ENCODE measurements at regions not wholly inside any gene's neighbourhood (a gene's known extent, or its start where the extent isn't known, plus 50 kb on each side); places are given as distances from the start of the nearest gene placed in this dataset.
"Not testable (repeated sequence)": the region's sequence is repeated elsewhere in the genome, so short reads cannot be mapped to it uniquely, and the experiment has no call there.

- no peaks in the 10 kb centered on the region for H3K79me2 ChIP-seq (ENCODE audit: low read length)
- no peaks in the 10 kb centered on the region for H3K4me1 ChIP-seq (ENCODE audit: low read length)
- no peaks in the 10 kb centered on the region for H4K20me1 ChIP-seq (ENCODE audit: insufficient read depth, low read length)
- no peak for TF ChIP-seq CTCF (IDR thresholded peaks at IDR 0.05; ENCODE audit: low read depth, low read length)
- no peak for TF ChIP-seq EZH2phosphoT487 (IDR thresholded peaks at IDR 0.05; ENCODE audit: low read depth)
- no peak overlapping the region for H3K4me3 ChIP-seq (ENCODE audit: low read length)
- no peak overlapping the region for H3K9ac ChIP-seq (ENCODE audit: low read length)
- H2AFZ ChIP-seq (ENCODE audit: low read depth, low read length), result no peak overlapping the region
- H3K9me3 ChIP-seq (ENCODE audit: insufficient read depth, low read length), result no peaks in the 10 kb centered on the region
- no peaks in the 10 kb centered on the region for H3K36me3 ChIP-seq (replicated peaks; ENCODE audit: low read depth, low read length)
- H3K27ac ChIP-seq (ENCODE audit: low read length), result no peak overlapping the region
- no peak overlapping the region for H3K4me2 ChIP-seq (ENCODE audit: low read length)
- no peaks in the 10 kb centered on the region for H3K27me3 ChIP-seq (ENCODE audit: low read depth, low read length)
These were observed 559.8 kb downstream of the HINT1 start for GRCh38 chr5:130605234-130605633.

GRCh38 chr5:130596647-130597046, 568.4 kb downstream of the HINT1 start:
- H3K9ac ChIP-seq (ENCODE audit: low read length); H3K4me3 ChIP-seq (ENCODE audit: low read length); H3K27me3 ChIP-seq (ENCODE audit: low read depth, low read length); H3K36me3 ChIP-seq (replicated peaks; ENCODE audit: low read depth, low read length); H3K9me3 ChIP-seq (ENCODE audit: insufficient read depth, low read length); H3K4me1 ChIP-seq (ENCODE audit: low read length); H2AFZ ChIP-seq (ENCODE audit: low read depth, low read length); H3K79me2 ChIP-seq (ENCODE audit: low read length); H3K4me2 ChIP-seq (ENCODE audit: low read length); H3K27ac ChIP-seq (ENCODE audit: low read length); H4K20me1 ChIP-seq (ENCODE audit: insufficient read depth, low read length): not testable (repeated sequence)

- H3K27me3 ChIP-seq (ENCODE audit: low read depth, low read length), result no peaks in the 10 kb centered on the region
- TF ChIP-seq CTCF (IDR thresholded peaks at IDR 0.05; ENCODE audit: low read depth, low read length) (no peak), EZH2phosphoT487 (IDR thresholded peaks at IDR 0.05; ENCODE audit: low read depth) (no peak)
- H3K4me2 ChIP-seq (ENCODE audit: low read length), result no peak overlapping the region
- no peaks in the 10 kb centered on the region for H3K4me1 ChIP-seq (ENCODE audit: low read length)
- no peak overlapping the region for H3K9ac ChIP-seq (ENCODE audit: low read length)
- no peaks in the 10 kb centered on the region for H4K20me1 ChIP-seq (ENCODE audit: insufficient read depth, low read length)
- no peaks in the 10 kb centered on the region for H3K79me2 ChIP-seq (ENCODE audit: low read length)
- H3K36me3 ChIP-seq (replicated peaks; ENCODE audit: low read depth, low read length), result no peaks in the 10 kb centered on the region
- H3K4me3 ChIP-seq (ENCODE audit: low read length), result no peak overlapping the region
- no peak overlapping the region for H3K27ac ChIP-seq (ENCODE audit: low read length)
- H2AFZ ChIP-seq (ENCODE audit: low read depth, low read length), result no peak overlapping the region
- no peaks in the 10 kb centered on the region for H3K9me3 ChIP-seq (ENCODE audit: insufficient read depth, low read length)
These were observed 584.8 kb downstream of the HINT1 start for GRCh38 chr5:130580264-130580663.

GRCh38 chr5:130578354-130578753, 586.7 kb downstream of the HINT1 start:
- H3K9me3 ChIP-seq (ENCODE audit: insufficient read depth, low read length), result no peaks in the 10 kb centered on the region
- H3K79me2 ChIP-seq (ENCODE audit: low read length), result no peaks in the 10 kb centered on the region
- no peak overlapping the region for H3K4me2 ChIP-seq (ENCODE audit: low read length)
- no peaks in the 10 kb centered on the region for H3K27me3 ChIP-seq (ENCODE audit: low read depth, low read length)
- TF ChIP-seq CTCF (IDR thresholded peaks at IDR 0.05; ENCODE audit: low read depth, low read length) (no peak), EZH2phosphoT487 (IDR thresholded peaks at IDR 0.05; ENCODE audit: low read depth) (no peak)
- H3K9ac ChIP-seq (ENCODE audit: low read length), result no peak overlapping the region
- no peaks in the 10 kb centered on the region for H4K20me1 ChIP-seq (ENCODE audit: insufficient read depth, low read length)
- no peak overlapping the region for H3K4me3 ChIP-seq (ENCODE audit: low read length)
- no peak overlapping the region for H3K27ac ChIP-seq (ENCODE audit: low read length)
- H2AFZ ChIP-seq (ENCODE audit: low read depth, low read length), result no peak overlapping the region
- H3K36me3 ChIP-seq (replicated peaks; ENCODE audit: low read depth, low read length), result no peaks in the 10 kb centered on the region
- no peaks in the 10 kb centered on the region for H3K4me1 ChIP-seq (ENCODE audit: low read length)

GRCh38 chr5:130571076-130571475, 594.0 kb downstream of the HINT1 start:
- Histone ChIP-seq H3K9ac (ENCODE audit: low read length) (no peak overlapping the region), H3K27me3 (ENCODE audit: low read depth, low read length) (no peaks in the 10 kb centered on the region), H3K79me2 (ENCODE audit: low read length) (no peaks in the 10 kb centered on the region), H3K36me3 (replicated peaks; ENCODE audit: low read depth, low read length) (no peaks in the 10 kb centered on the region), H3K9me3 (ENCODE audit: insufficient read depth, low read length) (no peaks in the 10 kb centered on the region), H3K27ac (ENCODE audit: low read length) (no peak overlapping the region), H3K4me1 (ENCODE audit: low read length) (no peaks in the 10 kb centered on the region), H2AFZ (ENCODE audit: low read depth, low read length) (no peak overlapping the region), H4K20me1 (ENCODE audit: insufficient read depth, low read length) (no peaks in the 10 kb centered on the region), H3K4me2 (ENCODE audit: low read length) (no peak overlapping the region), H3K4me3 (ENCODE audit: low read length) (no peak overlapping the region)
- TF ChIP-seq CTCF (IDR thresholded peaks at IDR 0.05; ENCODE audit: low read depth, low read length), result no peak
- no peak for TF ChIP-seq EZH2phosphoT487 (IDR thresholded peaks at IDR 0.05; ENCODE audit: low read depth)
